ENCODE measurements at regions not wholly inside any gene's neighbourhood (a gene's known extent, or its start where the extent isn't known, plus 50 kb on each side); places are given as distances from the start of the nearest gene placed in this dataset.
A peak's percentile ranks its signal among the peaks of the same experiment; 100 is the strongest.
"Not testable (repeated sequence)": the region's sequence is repeated elsewhere in the genome, so short reads cannot be mapped to it uniquely, and the experiment has no call there.

DNA sequence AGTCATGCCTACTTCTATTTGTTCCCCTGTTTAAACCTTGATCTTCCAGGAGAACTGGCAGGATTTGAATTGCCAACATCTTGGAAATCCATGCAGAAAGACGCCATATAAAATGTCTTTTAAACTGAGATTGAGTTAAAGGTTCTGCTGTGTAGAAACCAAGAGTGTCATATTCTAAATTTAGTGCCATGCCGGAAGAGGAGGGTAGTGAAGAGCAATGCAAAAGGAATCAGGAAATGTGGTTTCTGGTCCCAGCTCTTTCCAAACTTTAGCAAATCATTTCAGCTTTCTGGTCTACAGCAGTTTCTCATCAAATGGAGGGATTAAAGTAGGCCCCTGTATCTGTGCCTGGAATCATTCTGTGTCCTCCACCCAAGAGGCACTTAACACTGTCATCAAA, 85.7 kb downstream of the BTG1 start:
- DNase-seq, result no peak

- DNase-seq, result no peak
These were observed 87.0 kb downstream of the BTG1 start for GRCh38 chr12:92058664-92059063.

DNA sequence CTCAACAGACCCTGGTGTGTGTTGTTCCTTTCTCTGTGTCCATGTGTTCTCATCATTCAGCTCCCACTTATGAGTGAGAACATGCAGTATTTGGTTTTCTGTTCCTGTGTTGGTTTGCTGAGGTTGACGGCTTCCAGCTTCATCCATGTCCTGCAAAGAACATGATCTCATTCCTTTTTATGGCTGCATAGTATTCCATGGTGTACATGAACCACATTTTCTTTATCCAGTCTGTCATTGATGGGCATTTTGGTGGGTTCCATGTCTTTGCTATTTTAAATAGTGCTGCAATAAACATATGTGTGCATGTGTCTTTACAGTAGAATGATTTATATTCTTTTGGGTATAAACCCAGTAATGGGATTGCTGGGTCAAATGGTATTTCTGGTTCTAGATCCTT, 88.9 kb downstream of the BTG1 start:
- DNase-seq, result not testable (repeated sequence)

- DNase-seq, result no peak
These were observed 89.4 kb downstream of the BTG1 start for GRCh38 chr12:92056290-92056689.

DNA sequence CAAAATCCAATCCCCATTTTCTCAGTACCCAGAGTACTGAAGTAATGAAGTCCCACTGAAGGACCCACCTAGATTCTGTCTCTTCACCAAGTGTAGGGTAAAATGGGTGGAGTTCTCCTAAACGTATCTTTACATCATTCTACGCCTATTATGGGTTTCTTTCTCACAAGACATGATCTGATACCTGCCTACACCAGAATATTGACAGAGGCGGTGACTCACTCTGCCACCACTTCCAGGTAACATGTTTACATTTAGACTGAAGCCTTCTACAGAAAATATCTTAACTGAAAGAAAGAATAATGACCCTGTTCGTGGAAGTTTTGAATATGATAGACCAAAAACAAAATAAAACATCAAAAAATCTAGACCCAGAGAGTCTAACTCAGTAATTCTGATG, 89.8 kb downstream of the BTG1 start:
- peak; percentile 62 for DNase-seq

GRCh38 chr12:92051441-92051840, 94.2 kb downstream of the BTG1 start:
- no peak for DNase-seq

GRCh38 chr12:92049403-92049802, 96.2 kb downstream of the BTG1 start:
- DNase-seq, result no peak

GRCh38 chr12:92047393-92047826, 98.2 kb downstream of the BTG1 start:
- peak; percentile 20 for DNase-seq

- DNase-seq, result no peak
These were observed 98.9 kb downstream of the BTG1 start for GRCh38 chr12:92046557-92047392.

- DNase-seq, result no peak
These were observed 99.8 kb downstream of the BTG1 start for GRCh38 chr12:92045852-92046251.

GRCh38 chr12:92044435-92044834, 101.2 kb downstream of the BTG1 start:
- no peak for DNase-seq

DNA sequence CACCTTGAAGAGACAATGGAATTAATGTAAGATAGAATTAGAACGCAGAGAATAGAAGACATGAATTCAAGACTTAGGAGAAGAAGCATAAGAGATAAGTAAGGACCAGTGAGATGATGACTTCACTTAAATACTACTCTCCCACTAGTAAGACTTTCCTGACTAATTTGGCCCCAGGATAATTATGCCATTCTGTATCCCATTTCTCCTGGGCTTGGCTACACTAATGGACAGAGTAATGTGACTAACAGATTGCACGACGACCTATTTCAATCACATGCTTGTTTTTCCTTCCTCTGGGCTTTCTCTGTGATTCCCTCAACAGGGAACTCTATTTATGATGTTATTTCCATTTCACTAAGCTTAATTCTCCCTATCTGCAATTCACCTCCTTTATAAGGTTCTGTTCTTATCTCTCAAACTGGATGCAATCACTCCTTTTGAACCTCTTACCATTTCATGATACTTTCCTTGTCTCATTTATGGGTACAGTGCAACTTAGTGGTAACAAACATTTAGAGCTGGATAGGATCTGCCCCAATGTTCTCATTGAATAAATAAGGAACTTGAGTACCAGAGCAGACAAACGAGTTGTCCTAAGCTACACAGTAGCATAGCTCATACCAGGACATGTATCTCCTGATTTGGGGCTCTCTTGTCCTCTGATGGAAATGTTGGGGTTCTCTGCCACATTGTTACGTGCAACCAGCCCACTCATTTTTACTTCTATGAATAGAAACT, 102.7 kb downstream of the BTG1 start:
- no peak for DNase-seq

- DNase-seq, result no peak
These were observed 103.9 kb downstream of the BTG1 start for GRCh38 chr12:92041742-92042141.

DNA sequence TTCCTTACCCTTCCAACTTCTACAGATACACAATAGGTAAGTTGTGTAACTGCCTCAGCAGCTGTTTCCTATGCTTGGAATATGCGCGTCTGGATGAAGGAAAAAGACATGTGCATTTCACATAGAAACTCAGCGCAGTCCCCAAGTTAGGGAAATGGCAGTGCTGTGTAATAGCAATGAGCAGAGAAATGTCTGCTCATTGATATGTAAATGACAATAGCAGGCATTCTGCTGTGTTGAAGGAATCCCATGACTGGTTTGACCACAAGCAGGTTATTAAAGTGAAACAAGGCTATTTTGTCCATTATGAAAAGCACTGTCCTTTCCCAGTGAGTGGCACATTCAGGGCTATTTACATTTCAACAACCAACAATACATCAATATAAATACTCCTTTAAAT, 106.6 kb downstream of the BTG1 start:
- no peak for DNase-seq

GRCh38 chr12:92038476-92038875, 107.2 kb downstream of the BTG1 start:
- no peak for DNase-seq

DNA sequence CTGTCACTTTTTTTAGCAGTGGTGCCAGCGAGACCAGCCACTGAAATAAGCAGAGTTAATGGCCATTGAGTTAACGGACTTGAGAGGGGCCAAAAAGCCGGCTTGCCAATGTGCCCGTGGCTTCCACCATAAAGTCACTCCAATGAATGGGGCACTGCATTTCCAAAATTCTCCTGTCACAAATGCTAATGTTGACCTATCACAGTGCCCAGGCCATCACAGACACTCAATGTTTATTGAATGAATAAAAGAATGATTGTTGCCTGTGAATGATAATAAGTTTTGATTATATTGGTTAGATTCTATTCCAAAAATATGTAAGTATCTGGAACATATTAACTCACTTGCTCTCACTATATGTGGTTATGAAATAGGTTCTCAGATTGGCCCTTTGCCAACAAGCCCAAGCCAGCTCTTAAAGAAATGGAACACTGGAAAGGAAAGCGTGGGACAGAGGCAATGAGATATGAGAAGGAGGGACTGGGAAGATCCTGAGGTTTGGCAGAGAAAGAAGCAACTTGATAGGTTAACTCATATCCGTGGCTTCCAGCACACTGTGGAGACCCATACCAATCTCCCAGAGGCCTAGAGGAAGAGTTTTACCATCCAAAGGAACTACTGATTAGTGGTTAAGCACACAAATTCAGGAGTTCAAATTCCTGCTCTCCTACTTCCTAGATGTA, 108.7 kb downstream of the BTG1 start:
- DNase-seq, result no peak

GRCh38 chr12:92036061-92036620, 109.5 kb downstream of the BTG1 start:
- DNase-seq, result no peak

- no peak for DNase-seq
These were observed 110.2 kb downstream of the BTG1 start for GRCh38 chr12:92035477-92035876.

GRCh38 chr12:92034858-92035401, 110.7 kb downstream of the BTG1 start:
- peak; percentile 39 for DNase-seq

DNA sequence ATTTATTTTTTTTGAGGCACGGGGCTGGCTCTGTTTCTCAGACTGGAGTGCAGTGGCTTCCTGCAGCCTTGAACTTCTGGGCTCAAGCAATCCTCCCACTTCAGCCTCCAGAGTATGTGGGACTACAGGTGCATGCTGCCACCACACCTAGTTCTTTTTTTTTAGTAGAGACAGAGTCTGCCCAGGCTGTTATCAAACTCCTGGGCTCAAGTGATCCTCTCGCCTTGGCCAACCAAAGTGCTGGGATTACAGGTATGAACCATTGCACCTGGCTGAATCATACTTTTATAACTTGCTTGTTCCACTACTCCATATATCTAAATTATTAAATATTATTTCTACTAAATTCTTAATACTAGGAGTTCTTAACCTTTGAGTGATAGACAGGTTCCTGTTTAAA, 111.6 kb downstream of the BTG1 start:
- no peak for DNase-seq

DNA sequence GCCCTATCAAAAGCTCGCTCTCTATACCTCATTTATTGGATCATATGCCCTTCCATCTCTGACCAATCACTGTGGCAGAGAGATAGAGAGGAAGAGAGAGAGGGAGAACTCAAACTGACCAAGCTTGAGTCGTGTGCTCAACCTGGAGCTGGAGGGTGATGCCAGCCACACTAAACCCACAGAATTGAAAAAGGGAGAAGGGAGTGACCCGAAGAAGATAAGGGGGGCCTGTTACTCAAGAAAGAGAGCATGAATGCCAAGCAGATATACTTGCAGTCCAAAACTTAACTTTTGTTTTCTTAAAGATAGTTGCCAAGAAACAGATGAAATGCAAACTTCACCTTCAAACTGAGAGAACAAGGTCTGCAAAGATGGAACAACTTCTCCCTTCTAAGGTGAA, 112.7 kb downstream of the BTG1 start:
- no peak for DNase-seq

DNA sequence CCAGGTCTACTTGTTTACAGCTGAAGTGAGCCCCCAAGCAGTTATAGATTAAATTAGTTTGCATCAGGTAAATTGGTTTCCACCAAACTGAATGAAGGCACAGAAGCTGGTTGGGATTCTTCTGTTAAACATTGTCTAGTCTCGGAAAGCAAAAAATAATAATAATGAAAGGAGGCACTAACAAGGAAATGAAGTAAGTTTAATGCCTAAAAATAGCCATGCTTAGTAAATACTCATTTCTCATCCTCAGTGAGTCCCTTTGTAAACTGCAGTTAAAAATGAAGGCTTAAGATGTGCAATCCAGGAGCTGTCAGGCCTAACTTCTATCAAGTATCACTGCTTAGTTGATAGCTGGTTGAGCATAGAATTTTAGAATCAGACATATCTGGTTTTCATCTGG, 113.5 kb downstream of the BTG1 start:
- no peak for DNase-seq

DNA sequence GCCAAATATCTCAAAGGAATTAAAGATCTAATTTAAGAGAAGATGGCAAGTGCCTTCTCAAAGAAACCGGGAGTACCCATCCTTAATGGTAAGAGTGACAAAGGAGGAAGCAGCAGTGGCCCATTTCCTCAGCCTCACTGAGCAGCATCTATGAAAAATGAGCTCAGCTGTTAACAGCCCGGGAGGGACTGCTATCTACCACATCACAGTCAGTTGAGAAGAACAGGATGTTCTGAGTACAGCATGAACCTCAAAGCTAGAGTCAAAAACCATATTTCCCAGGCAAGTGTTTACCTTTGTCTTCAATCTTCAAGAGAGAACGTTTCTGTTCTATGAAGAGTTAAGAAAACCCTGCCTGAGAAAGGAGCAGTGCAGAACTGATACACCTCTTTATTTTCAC, 115.0 kb downstream of the BTG1 start:
- DNase-seq, result peak; percentile 45
